Endodermal cell (in vitro differentiated cells): ENCODE measurements at regions not wholly inside any gene's neighbourhood (a gene's known extent, or its start where the extent isn't known, plus 50 kb on each side); places are given as distances from the start of the nearest gene placed in this dataset.

ENCODE experiments used
- DNase-seq: peaks from one replicate; pipeline ENCODE4 v3.0.0-alpha.2; 2017
- H3K27ac ChIP-seq: 2 replicates; pipeline ENCODE4 v1.5.1; 2013; ENCODE audit warnings: mild to moderate bottlenecking, low read depth, low read length, moderate library complexity
- H3K27me3 ChIP-seq: 2 replicates; pipeline ENCODE4 v1.6.1; 2013; ENCODE audit warnings: mild to moderate bottlenecking, low read length, moderate library complexity; ENCODE audit not compliant: insufficient read depth, control insufficient read depth, poor library complexity, severe bottlenecking
- H3K36me3 ChIP-seq: 2 replicates; pipeline ENCODE4 v1.7.0; 2013; ENCODE audit warnings: mild to moderate bottlenecking, low read length, moderate library complexity; ENCODE audit not compliant: control insufficient read depth, insufficient read depth
- H3K4me1 ChIP-seq: one replicate; pipeline ENCODE4 v1.7.0; 2013; ENCODE audit warnings: low read length; ENCODE audit not compliant: control insufficient read depth, insufficient read depth
- H3K4me3 ChIP-seq: 2 replicates; pipeline ENCODE4 v1.5.1; 2013; ENCODE audit warnings: mild to moderate bottlenecking, low read length, moderate library complexity
- H3K9ac ChIP-seq: 2 replicates; pipeline ENCODE4 v1.6.1; 2013; ENCODE audit warnings: mild to moderate bottlenecking, low read length, moderate library complexity; ENCODE audit not compliant: poor library complexity, severe bottlenecking; ENCODE audit errors: extremely low read depth
- H3K9me3 ChIP-seq: 2 replicates; pipeline ENCODE4 v1.6.1; 2013; ENCODE audit warnings: mild to moderate bottlenecking, low read length, moderate library complexity; ENCODE audit not compliant: control insufficient read depth
- H3K27ac Mint-ChIP-seq: 2 replicates; pipeline ENCODE4 v1.8.0; 2020; ENCODE audit warnings: mixed read lengths
- H3K27me3 Mint-ChIP-seq: 2 replicates; pipeline ENCODE4 v1.8.0; 2021; ENCODE audit warnings: mild to moderate bottlenecking, mixed read lengths; ENCODE audit not compliant: insufficient read depth
- H3K36me3 Mint-ChIP-seq: 2 replicates; pipeline ENCODE4 v1.8.0; 2020; ENCODE audit warnings: low read depth, mixed read lengths
- H3K4me1 Mint-ChIP-seq: 2 replicates; pipeline ENCODE4 v1.8.0; 2020; ENCODE audit warnings: mixed read lengths
- H3K4me3 Mint-ChIP-seq: 2 replicates; pipeline ENCODE4 v1.8.0; 2020; ENCODE audit warnings: mild to moderate bottlenecking, moderate library complexity, mixed read lengths
- H3K9me3 Mint-ChIP-seq: 2 replicates; pipeline ENCODE4 v1.8.0; 2020; ENCODE audit warnings: mild to moderate bottlenecking, mixed read lengths
- WGBS, 2 experiments: methylation state at CpG; one replicate each; pipeline versions ENCODE4 v1.1.5 to v1.1.7; 2013; ENCODE audit warnings: missing lambda C conversion rate in 2 of 2, mixed read lengths in 1 of 2; ENCODE audit not compliant: insufficient coverage in 1 of 2, insufficient read length in 1 of 2; 5-methylcytosine and 5-hydroxymethylcytosine counted together
- TF ChIP-seq, protein P1 (sequence below): fragments of 200-600 bp; sonication (generic); conservative IDR thresholded peaks from 2 replicates; pipeline ENCODE4 v1.5.0; 2021; ENCODE audit warnings: antibody characterized with exemption, mild to moderate bottlenecking

DNA sequence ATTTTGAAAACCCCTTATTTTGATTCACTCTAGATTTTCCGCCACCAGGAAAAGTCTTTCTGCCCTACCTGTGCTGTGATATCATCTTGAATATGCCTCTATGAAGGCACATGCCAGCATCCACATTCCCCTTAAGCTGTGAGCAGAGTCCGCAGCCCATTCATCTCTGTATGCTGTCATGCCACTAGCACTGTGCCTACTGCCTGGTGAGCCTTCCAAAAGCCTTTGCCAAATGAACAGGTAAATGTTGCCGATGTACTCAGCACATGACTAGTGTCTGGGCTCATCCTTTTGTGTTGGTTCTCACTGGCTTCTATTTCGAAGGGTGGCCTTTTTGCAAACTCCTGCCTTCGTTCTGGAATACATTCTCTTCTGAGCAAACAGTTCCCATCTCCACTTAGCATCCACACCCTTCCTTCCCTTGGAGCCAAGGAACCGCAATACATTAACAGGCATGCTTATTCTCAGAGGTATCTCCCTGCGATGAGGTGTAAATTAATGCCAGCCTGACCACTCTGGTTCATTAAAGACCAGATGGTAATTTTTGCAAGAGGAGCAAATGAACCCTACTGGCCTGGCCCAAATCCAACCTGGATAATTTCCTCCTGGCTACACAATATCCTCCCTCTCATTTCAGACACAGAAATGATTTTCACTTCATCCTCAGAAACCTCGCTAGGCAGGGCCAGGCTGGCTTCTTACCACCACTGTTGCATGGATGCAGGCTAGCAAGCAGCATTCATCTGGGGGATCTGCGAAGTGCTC, 339.7 kb upstream of the NFE2L3 start:
- Histone ChIP-seq H3K9me3 (no peaks in the 10 kb centered on the region), H3K27ac (no peak overlapping the region), H3K27me3 (no peaks in the 10 kb centered on the region), H3K36me3 (no peaks in the 10 kb centered on the region), H3K4me1 (no peaks in the 10 kb centered on the region), H3K9ac (no peak overlapping the region), H3K4me3 (no peak overlapping the region)
- TF ChIP-seq, protein P1, sequence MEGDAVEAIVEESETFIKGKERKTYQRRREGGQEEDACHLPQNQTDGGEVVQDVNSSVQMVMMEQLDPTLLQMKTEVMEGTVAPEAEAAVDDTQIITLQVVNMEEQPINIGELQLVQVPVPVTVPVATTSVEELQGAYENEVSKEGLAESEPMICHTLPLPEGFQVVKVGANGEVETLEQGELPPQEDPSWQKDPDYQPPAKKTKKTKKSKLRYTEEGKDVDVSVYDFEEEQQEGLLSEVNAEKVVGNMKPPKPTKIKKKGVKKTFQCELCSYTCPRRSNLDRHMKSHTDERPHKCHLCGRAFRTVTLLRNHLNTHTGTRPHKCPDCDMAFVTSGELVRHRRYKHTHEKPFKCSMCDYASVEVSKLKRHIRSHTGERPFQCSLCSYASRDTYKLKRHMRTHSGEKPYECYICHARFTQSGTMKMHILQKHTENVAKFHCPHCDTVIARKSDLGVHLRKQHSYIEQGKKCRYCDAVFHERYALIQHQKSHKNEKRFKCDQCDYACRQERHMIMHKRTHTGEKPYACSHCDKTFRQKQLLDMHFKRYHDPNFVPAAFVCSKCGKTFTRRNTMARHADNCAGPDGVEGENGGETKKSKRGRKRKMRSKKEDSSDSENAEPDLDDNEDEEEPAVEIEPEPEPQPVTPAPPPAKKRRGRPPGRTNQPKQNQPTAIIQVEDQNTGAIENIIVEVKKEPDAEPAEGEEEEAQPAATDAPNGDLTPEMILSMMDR, result no peak
- DNase-seq, result no peak
- H3K9me3 Mint-ChIP-seq, result no peaks in the 10 kb centered on the region
- H3K27me3 Mint-ChIP-seq, result no peaks in the 10 kb centered on the region
- no peaks in the 10 kb centered on the region for H3K36me3 Mint-ChIP-seq
- H3K27ac Mint-ChIP-seq, result no peak overlapping the region
- 90 to 91% methylated on average over 6 to 9 of the region's 9 CpGs for WGBS, 2 experiments
- H3K4me3 Mint-ChIP-seq, result no peak overlapping the region
- no peaks in the 10 kb centered on the region for H3K4me1 Mint-ChIP-seq

DNA sequence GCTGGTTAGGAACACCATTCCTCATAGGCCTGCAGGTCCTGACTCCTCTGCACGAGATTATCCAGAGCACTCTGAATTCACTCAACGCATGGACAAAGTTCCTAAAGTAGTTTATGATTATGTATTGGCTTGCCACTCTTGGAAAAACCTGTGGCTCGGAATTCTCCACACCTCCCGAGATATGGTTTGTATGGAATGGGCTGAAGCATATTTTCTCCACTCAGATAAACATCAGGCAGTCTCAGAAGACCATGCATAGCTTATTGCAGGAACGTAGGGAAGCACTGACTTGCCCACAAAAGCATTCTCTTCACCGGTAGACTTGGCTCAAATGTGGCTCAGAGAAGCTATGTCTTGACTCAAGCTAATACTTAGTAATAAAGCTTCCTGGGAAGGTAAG, 338.6 kb upstream of the NFE2L3 start:
- Mint-ChIP-seq H3K4me3 (no peak overlapping the region), H3K4me1 (no peaks in the 10 kb centered on the region), H3K9me3 (no peaks in the 10 kb centered on the region), H3K36me3 (no peaks in the 10 kb centered on the region), H3K27ac (no peak overlapping the region), H3K27me3 (no peaks in the 10 kb centered on the region)
- DNase-seq, result no peak
- Histone ChIP-seq H3K4me1 (no peaks in the 10 kb centered on the region), H3K27ac (no peak overlapping the region), H3K9me3 (no peaks in the 10 kb centered on the region), H3K4me3 (no peak overlapping the region), H3K27me3 (no peaks in the 10 kb centered on the region), H3K36me3 (no peaks in the 10 kb centered on the region), H3K9ac (no peak overlapping the region)
- WGBS, 2 experiments, result 80 to 87% methylated on average over 2 to 6 of the region's 6 CpGs
- TF ChIP-seq, protein P1, result no peak

DNA sequence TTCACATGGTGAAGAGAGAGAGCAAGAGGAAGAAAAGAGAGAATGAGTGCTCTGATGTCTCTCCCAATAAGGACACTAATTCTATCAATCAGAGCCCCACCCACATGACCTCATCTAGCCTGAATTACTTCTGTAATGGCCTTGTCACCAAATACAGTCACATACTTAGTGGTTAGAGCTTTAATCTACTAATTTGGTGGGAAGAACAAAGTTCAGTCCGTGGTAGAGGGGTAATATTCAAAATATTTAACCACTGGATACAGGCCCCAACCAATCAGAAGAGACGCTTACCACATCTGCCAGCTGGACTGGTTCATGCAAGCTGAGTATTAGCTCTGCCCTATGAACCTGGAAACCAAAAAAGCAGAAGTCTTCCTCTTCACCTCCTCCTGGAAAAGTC, 336.3 kb upstream of the NFE2L3 start:
- DNase-seq, result no peak
- Mint-ChIP-seq H3K27me3 (no peaks in the 10 kb centered on the region), H3K9me3 (no peaks in the 10 kb centered on the region), H3K4me1 (no peaks in the 10 kb centered on the region), H3K27ac (no peak overlapping the region), H3K4me3 (no peak overlapping the region), H3K36me3 (no peaks in the 10 kb centered on the region)
- Histone ChIP-seq H3K36me3 (no peaks in the 10 kb centered on the region), H3K4me1 (no peaks in the 10 kb centered on the region), H3K9ac (no peak overlapping the region), H3K4me3 (no peak overlapping the region), H3K27ac (no peak overlapping the region), H3K9me3 (no peaks in the 10 kb centered on the region), H3K27me3 (no peaks in the 10 kb centered on the region)
- WGBS, 2 experiments, result 100% methylated on average over 1 to 2 of the region's 2 CpGs
- TF ChIP-seq, protein P1, result no peak
